Left ventricle myocardium inferior (tissue), 1 donor: ENCODE measurements at regions not wholly inside any gene's neighbourhood (a gene's known extent, or its start where the extent isn't known, plus 50 kb on each side); places are given as distances from the start of the nearest gene placed in this dataset.

Experiments used
- DNase-seq: peaks from one replicate; pipeline ENCODE4 v3.0.0-alpha.2; 2020
- H3K27ac ChIP-seq: fragments of 200-600 bp; replicated peaks from 2 replicates; pipeline ENCODE4 v1.8.0; 2021
- H3K27me3 ChIP-seq: fragments of 200-600 bp; 2 replicates; pipeline ENCODE4 v1.8.0; 2021; ENCODE audit warnings: low read depth
- H3K36me3 ChIP-seq: fragments of 200-600 bp; 2 replicates; pipeline ENCODE4 v1.8.0; 2021
- H3K4me1 ChIP-seq: fragments of 200-600 bp; 2 replicates; pipeline ENCODE4 v1.8.0; 2021
- H3K4me3 ChIP-seq: fragments of 200-600 bp; 2 replicates; pipeline ENCODE4 v1.8.0; 2021; ENCODE audit warnings: mild to moderate bottlenecking, moderate library complexity
- H3K9me3 ChIP-seq: fragments of 200-600 bp; replicated peaks from 2 replicates; pipeline ENCODE4 v1.8.0; 2021
- intact Hi-C: fragments of 100-400 bp; cut with micrococcal nuclease; formaldehyde crosslinking; loops from one replicate; pipeline ENCODE4 v1.11.0; 2022
- TF ChIP-seq, protein P1 (sequence below): fragments of 200-600 bp; IDR thresholded peaks from 2 replicates; pipeline ENCODE4 v1.8.0; 2021; ENCODE audit warnings: antibody characterized with exemption, mild to moderate bottlenecking, borderline replicate concordance
- donor health status: DM: no; HTN: yes; CAD: no; lungs with severe emphysema.

DNA sequence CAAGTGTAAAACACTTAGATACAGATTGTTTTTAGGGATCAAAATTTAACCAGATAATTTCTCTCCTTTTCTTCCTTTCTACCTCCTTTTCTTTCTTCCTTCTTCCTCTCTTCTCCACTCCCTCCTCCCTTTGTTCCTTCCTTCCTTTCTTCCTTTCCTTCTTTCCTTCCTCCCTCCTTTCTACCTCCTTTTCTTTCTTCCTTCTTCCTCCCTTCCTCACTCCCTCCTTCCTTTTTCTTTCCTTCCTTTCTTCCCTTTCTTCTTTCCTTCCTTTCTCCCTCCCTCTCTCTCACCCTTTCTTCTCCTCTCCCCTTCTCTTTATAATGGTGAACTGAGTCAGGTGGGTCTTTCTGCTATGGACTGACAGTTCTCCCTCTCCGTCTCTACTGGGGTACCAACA, 397.5 kb upstream of the CDH11 start:
- Histone ChIP-seq H3K4me3 (no peak overlapping the region), H3K9me3 (no peaks in the 10 kb centered on the region), H3K27me3 (peaks cover 13% of the 10 kb centered on the region), H3K36me3 (no peaks in the 10 kb centered on the region), H3K4me1 (no peaks in the 10 kb centered on the region), H3K27ac (no peak overlapping the region)
- TF ChIP-seq, protein P1, sequence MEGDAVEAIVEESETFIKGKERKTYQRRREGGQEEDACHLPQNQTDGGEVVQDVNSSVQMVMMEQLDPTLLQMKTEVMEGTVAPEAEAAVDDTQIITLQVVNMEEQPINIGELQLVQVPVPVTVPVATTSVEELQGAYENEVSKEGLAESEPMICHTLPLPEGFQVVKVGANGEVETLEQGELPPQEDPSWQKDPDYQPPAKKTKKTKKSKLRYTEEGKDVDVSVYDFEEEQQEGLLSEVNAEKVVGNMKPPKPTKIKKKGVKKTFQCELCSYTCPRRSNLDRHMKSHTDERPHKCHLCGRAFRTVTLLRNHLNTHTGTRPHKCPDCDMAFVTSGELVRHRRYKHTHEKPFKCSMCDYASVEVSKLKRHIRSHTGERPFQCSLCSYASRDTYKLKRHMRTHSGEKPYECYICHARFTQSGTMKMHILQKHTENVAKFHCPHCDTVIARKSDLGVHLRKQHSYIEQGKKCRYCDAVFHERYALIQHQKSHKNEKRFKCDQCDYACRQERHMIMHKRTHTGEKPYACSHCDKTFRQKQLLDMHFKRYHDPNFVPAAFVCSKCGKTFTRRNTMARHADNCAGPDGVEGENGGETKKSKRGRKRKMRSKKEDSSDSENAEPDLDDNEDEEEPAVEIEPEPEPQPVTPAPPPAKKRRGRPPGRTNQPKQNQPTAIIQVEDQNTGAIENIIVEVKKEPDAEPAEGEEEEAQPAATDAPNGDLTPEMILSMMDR = no peak
- intact Hi-C loops = no loop called here
- DNase-seq = no peak

DNA sequence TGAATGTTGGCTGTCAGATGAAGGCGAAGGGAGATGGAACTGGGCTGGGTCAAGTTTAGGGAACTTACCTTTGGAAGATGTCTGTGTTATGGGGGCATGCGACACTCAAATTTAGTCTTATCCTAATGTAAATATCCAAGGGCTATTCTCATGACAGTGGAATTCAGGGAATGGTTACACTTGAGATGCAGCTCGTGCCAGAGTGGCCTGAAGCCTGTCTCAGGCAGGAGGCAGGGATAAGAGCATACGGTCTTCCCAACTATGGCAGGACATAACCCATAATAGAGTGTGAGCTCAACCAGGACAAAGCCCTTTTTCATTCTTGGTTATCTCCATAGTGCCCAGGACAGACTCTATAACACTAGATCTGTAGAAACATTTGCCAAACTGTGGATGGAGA, 393.3 kb upstream of the CDH11 start:
- TF ChIP-seq, protein P1 = no peak

DNA sequence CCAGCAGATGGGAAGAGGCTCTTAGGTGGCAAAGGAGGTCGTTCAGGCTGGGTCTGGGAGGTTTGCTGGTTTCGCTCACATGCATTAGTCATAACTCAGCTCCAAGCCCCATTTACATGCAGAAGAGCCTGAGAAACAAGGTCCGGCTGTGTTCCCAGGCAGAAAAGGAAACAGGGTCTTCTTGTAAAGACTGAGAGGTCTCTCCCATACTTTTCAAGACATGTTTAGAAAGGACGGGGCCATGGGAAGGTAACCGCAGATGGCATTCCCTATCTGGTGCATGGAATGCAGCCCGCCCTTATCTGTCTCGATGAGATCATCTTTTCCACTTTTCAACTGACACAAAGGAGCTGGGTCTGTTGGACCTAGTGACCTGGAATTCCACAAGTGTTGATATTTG, 389.0 kb upstream of the CDH11 start:
- intact Hi-C loops = no loop called here
- Histone ChIP-seq H3K4me3 (no peak overlapping the region), H3K27me3 (peaks cover 1% of the 10 kb centered on the region), H3K27ac (no peak overlapping the region), H3K36me3 (no peaks in the 10 kb centered on the region), H3K9me3 (no peaks in the 10 kb centered on the region), H3K4me1 (no peaks in the 10 kb centered on the region)
- TF ChIP-seq, protein P1 = no peak
- no peak for DNase-seq

More for the DNA sequence above, 393.3 kb upstream of the CDH11 start:
- intact Hi-C loops = no loop called here
- no peaks in the 10 kb centered on the region for H3K4me1 ChIP-seq
- H3K9me3 ChIP-seq = no peaks in the 10 kb centered on the region
- H3K27me3 ChIP-seq = peaks cover 13% of the 10 kb centered on the region
- H3K27ac ChIP-seq = no peak overlapping the region
- no peaks in the 10 kb centered on the region for H3K36me3 ChIP-seq
- H3K4me3 ChIP-seq = no peak overlapping the region
- DNase-seq = no peak

DNA sequence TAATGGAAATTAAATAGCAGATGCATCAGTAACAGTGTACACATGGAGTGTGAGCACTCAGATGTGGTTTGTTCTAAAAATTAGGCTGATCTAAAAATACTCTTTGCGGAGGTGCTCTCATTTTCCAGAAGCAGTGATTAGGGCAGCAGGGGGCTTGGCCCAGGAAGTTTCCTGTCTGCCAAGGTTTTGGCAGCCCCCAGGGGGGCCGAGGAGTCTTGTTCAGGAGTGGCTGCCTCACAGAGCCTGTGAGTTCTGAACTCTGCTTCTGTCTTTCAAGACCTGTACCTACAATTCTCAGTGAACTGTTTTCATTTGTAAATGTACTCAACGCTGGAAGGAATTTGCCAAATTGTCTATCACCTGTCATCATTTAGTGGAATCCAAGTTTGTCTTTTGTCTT, 388.4 kb upstream of the CDH11 start:
- TF ChIP-seq, protein P1 = no peak
- H3K27me3 ChIP-seq = no peaks in the 10 kb centered on the region
- no peak overlapping the region for H3K4me3 ChIP-seq
- intact Hi-C loops = no loop called here
- no peaks in the 10 kb centered on the region for H3K4me1 ChIP-seq
- no peaks in the 10 kb centered on the region for H3K9me3 ChIP-seq
- DNase-seq = no peak
- H3K27ac ChIP-seq = no peak overlapping the region
- no peaks in the 10 kb centered on the region for H3K36me3 ChIP-seq

DNA sequence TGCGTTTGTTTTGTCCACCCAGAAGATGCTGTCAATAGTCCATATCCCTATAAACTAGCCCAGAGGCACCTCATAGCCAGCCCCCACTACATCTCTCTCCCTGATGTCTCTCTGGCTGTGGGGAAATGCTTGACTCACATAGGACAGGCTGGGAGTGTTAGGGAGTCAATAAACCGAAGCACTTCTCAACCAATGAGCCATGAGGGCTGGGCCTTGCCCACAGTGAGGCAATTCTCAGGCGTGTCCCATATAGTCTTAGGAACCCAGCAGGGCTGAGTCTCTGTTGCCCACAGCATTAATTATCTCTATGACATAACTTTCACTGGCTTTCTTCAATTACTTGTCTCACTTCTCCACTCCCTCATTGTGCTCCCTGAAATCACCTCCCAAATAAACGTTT, 387.3 kb upstream of the CDH11 start:
- TF ChIP-seq, protein P1 = no peak
- Histone ChIP-seq H3K27ac (no peak overlapping the region), H3K27me3 (no peaks in the 10 kb centered on the region), H3K36me3 (no peaks in the 10 kb centered on the region), H3K9me3 (no peaks in the 10 kb centered on the region), H3K4me1 (no peaks in the 10 kb centered on the region), H3K4me3 (no peak overlapping the region)
- no peak for DNase-seq
- intact Hi-C loops = no loop called here

DNA sequence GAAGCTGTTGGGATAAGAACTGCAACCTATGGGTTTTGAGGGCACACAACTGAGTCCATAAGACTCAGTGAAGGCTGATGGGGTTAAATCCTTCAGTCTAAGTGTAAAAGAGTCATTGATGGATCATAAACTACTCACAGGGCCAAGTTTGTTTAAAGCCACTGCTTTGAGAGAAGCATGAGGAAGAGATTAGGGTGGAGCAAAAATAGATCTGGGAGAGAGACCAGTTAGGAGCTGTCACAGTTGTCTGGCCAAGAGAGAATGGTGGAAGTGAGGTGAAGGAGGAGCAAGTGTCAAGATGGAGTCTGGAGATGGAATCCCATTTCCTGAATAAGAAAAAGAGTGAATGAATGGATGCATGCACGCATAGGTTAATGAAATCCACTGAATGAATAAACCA, 379.1 kb upstream of the CDH11 start:
- Histone ChIP-seq H3K27ac (no peak overlapping the region), H3K36me3 (no peaks in the 10 kb centered on the region), H3K9me3 (no peaks in the 10 kb centered on the region), H3K4me3 (no peak overlapping the region), H3K27me3 (no peaks in the 10 kb centered on the region), H3K4me1 (peaks cover 3% of the 10 kb centered on the region)
- no peak for DNase-seq
- TF ChIP-seq, protein P1 = no peak
- intact Hi-C loops = no loop called here
